GM18867 (cell line): ENCODE measurements at regions not wholly inside any gene's neighbourhood (a gene's known extent, or its start where the extent isn't known, plus 50 kb on each side); places are given as distances from the start of the nearest gene placed in this dataset.
"Not testable (repeated sequence)": the region's sequence is repeated elsewhere in the genome, so short reads cannot be mapped to it uniquely, and the experiment has no call there.

Source experiments
- ATAC-seq: cut with Tn5 transposase; IDR thresholded peaks from one replicate; pipeline ENCODE4 v1.9.1; 2021; ENCODE audit warnings: mild to moderate bottlenecking, moderate library complexity; ENCODE audit not compliant: unreplicated experiment

DNA sequence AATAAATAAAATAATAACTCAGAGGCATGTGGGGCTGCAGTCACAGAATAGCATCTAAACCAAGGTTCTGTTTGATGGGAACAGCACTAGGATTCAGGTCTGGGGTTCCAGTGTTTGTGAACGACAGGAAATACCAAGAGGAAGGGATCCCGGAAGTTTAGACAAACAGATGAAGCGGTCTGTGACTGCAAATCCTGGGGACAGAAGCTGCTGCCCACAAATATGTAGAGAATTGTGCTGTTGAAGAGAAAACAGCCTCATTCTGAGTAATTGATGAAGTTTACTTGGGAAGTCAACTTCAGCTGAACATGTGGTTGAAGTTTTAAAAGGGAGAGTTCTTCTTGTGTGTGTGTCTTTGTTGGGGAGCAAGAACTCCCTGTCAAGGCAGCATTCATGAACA is 98.4 kb upstream of the TBX5 start:
- no peak for ATAC-seq

DNA sequence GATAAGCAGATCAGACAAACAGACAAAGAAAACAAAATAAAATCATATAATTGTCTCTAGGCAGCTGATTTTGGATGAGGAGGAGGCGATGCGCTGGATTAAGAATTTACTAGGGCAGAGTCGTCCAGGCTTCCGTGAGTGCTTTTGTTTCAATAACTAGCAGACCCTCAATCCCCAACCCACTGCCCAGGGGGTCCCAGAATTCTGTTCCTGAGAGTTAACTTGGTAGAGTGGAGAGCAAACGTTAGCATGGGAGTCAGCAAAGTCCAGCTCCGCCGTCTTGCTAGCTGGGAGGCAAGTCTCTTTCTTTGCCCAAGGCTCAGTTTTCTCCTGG is 95.5 kb upstream of the TBX5 start:
- no peak for ATAC-seq

DNA sequence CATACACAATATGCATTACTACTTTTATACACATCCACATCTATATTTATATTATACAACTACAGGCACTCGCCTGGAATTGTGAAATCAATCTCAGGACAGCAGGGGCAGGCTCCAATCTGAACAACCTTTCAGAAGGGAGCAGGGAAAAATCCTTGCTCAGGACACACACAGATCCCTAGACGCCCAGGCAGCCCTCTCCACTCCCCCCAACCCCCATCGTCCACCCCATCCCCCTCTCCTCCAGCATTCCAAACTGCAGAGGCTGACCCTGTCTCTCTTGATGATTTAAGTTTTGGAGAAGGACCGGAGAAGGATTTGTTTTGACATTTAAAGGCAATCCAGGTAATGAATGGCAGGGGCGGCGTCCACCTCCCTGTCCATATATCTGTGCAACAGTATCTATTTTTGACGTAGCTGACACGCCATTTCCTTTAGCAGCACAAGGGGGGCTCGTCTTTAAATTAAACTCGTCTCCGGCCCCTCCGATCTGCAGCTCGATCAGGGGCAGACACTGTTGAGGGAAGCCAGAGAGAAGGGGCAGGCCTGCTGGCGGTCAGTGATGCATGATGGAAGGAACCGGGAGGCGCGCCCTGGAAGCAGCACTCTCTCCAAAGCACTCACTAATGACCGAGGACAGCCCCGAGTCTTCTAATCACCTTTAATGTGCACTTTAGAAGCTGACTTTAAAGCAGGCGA is 95.0 kb upstream of the TBX5 start:
- ATAC-seq = no peak

DNA sequence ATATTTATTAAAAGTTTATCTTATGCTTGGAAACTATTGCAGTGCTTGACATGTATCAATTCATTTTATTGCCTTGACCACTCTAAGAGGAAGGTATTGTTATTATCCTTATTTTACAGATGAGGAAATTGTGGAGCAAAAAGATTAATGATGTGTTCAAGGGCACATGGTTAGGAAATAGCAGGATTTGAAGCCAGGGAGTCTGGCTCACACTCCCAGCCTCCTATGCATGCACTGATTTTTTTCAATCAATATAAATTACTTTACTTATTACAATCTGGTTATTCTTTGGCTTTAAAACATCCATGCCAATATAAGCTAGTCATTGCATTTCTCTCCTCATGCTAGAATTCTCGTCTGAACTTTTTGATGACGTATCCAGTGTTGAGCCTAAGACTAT is 94.2 kb upstream of the TBX5 start:
- no peak for ATAC-seq

DNA sequence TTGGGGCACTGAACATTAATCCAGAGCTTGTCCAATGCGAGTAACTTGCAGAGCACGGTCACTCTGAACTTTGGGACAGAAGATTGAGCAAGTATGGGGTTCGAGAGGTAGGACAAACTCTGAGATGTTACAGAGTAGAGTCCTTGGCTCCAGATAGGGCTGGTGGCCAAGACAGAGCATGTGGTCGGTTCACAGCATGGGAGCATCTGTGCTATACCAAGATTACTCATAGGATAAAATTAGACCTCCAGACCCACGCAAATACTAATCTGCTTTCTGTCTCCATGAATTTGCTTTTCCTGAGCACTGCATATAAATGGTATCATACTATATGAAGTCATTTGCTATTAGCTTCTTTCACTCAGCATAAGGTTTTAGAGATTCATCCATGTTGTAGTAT is 93.4 kb upstream of the TBX5 start:
- no peak for ATAC-seq

DNA sequence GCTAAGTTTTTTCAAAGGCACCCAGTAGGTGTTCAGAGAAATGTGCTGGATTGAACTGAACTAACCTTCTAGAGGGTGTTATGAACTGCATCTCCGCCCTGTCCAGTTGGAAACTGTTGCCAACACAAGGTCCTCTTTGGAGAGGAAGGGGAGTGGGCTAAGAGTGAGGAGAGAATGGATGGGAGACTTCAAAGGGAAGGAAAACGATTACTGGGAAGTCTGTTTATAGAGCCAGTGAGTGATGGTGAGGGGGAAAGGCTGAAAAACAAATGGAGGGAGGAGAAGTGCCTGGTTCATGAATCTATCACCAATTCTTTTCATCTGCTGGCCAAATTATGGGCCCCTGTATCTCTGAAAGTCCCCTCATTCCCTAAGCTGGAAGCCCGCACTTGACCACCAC is 86.0 kb upstream of the TBX5 start:
- no peak for ATAC-seq

DNA sequence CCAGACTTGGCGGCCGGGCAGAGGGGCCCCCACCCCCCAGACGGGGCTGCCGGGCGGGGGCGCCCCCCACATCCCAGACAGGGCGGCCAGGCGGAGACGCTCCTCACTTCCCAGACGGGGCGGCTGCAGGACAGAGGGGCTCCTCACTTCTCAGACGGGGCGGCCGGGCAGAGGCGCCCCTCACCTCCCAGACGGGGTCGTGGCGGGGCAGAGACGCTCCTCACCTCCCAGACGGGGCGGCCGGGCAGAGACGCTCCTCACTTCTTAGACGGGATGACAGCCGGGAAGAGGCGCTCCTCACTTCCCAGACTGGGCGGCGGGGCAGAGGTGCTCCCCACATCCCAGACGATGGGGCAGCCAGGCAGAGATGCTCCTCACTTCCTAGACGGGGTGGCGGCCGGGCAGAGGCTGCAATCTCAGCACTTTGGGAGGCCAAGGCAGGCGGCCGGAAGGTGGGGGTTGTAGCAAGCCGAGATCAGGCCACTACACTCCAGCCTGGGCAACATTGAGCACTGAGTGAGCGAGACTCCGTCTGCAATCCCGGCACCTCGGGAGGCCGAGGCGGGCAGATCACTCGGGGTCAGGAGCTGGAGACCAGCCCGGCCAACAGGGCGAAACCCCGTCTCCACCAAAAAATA is 79.0 kb upstream of the TBX5 start:
- not testable (repeated sequence) for ATAC-seq

DNA sequence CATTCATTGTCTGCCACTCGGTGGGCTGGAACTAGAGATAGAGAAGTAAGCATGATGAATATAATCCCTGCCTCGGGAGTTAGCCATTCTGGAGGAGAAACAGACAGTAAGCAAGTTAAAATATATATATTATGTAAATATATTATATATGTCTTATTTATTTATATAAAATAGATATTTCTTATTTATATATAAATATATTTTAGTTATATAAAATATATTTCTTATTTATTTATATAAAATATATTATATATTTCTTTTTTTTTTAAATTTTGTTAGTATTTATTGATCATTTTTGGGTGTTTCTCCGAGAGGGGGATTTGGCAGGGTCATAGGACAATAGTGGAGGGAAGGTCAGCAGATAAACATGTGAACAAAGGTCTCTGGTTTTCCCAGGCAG is 78.1 kb upstream of the TBX5 start:
- ATAC-seq = no peak

DNA sequence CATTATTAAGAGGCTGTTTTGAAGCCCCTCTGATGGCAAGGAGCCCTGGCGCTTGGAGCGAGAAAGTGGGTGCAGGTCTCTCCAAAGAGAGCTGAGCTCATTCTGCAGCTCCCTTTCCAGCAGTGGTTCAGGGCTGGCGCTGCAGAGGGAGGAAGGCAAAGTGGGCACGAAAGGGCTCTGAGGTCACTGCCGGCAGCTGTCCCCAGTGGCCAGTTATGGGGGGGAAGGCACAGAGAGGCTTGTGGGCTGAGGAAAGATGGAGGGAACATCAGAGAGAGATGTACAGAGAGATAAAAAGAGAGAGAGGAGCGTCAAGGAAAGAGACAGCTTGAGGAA is 75.2 kb upstream of the TBX5 start:
- ATAC-seq = no peak

DNA sequence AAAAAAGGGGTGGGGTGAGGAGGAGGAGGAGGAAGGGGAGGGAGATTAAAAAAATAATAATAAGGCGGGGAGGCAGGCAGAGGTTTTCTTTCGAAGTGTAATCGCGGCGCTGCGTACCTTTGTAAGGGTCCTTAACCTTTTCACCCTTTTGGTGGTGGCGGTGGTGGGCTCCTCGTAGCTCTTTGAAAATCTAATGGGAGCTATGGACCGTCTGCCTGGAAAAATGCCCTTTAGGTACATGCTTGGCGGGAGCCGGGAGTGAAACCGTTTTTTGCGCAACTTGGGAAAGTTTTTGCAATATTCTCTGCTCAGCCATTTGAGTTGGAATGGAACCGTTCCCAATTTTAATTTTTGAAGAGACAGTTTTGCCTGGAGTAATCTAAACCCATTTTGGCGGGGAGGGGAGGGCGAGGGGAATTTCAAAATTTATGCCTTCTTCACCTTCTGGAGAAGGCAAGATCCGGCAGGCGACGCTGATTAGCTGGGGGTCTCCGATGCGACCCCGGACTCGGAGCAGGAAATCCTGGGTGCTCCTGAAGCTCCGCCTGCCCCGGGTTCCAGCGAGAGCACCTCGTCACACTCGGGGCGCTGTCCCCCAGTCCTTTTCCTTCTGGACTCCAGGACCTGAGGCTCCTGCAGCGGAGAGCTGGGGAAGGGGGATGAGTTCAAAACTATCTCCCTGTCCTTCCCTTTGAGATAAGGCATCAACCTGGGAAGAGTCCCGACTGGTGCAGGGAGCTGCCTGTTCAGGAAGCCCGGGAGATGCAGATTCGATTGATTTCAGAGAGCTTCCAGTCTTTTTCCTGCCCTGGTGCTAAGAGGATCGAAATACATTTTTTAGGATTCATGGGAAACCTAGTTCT is 74.6 kb upstream of the TBX5 start:
- no peak for ATAC-seq

DNA sequence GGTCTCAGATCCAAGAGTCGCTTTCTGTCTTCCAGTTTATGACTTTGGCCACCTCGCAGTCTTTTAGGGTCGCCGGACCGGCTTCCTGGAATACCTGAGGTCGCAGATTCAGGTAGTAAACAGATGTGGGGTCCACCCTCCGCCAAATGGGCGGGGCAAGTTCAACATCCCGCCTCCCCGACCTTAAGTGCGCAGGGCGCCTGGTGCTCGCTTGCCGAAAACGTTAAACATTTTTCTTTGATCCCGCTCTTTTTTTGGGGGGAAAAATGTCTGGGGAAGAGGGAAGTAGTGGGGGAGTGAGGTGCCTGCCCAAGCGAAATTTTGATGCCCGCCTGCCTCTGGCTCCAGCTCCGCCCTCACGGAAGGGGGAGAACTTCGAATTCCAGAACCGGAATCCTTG is 73.9 kb upstream of the TBX5 start:
- ATAC-seq = no peak

DNA sequence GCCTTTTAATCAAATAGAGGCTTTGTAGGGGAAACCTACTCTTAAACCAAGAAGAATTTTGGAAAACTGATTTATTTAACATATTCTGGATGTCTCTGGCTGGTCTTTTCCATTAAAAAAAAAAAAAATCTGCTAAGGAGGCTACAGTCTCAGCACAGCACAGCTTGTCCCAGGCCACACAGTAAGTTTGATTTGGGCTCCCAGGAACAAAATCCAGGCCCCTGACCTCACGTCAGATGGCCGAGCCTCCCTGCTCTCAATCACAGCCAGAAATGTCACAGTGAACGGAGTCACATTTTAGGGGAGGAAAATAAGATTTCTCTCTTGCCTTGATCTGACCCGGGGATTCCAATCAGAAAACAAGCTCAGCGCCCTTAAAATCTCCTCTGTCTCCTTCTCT is 72.9 kb upstream of the TBX5 start:
- ATAC-seq = no peak

DNA sequence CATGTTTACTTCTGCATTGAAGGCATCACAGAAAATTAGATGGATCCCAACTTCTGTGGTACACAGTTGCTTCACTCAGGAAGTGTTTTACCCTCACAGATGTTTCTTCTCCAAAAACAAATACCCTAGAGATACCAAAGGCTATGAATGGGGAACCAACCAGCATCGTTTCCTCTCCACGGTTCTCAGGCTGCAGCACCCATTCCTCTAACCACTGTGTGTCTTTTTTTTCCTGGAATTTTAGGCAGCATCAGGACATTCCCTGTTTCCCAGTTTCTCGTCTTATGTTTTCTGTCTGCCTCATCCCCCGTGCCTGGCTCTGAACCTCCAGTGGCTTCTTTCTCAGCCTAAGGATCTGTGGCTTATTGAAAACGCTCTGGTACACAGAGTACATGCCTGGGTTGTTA is 72.0 kb upstream of the TBX5 start:
- no peak for ATAC-seq

DNA sequence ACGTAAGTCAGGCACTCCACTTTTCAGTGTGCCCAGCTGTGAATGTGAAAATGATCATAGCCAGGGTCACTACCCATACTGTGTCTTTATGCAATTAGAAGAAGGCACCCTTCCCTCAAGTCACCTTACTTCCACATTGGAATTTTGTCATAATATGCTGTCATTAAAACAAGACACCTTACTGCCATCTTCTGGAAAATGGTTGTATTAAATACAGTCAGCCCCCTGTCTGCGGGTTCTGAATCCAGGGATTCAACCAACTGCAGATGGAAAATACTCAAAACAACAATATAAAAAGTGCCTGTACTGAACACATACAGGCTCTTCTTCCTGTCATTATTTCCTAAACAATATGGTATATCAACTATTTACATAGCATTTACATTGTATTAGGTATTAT is 70.2 kb upstream of the TBX5 start:
- no peak for ATAC-seq

DNA sequence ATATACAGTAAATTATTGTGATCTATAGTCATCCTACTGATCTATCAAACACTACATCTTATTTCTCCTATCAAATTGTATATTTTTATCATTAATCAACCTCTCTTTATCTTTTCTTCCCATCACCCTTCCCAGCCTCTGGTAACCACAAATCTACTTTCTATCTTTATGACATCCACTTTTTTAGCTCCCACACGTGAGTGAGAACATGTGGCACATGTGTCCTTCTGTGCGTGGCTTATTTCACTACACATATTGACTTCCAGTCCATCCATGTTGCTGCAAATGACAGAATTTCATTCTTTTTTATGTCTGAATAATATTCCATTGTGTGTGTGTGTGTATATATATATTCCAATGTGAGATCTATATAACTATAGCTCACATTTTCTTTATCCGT is 67.8 kb upstream of the TBX5 start:
- ATAC-seq = no peak

DNA sequence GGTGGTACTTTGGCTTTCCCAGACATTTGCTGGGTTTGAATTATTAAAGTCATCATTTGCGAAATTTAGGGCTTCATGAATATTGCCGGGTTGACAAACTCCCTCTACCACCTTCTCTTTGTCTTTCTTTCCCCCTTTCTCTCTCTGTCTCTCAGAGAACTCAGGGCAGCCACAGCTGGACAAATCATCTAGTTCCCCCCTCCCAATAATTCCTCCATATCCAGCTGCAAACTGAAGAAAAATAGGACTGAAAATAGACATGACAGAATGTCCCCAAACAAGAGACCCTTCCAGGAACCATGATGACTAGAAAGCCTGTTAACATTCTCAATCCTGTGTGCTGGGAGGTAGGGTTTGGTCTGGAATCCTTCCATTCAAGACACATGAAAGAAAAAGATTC is 67.1 kb upstream of the TBX5 start:
- no peak for ATAC-seq

DNA sequence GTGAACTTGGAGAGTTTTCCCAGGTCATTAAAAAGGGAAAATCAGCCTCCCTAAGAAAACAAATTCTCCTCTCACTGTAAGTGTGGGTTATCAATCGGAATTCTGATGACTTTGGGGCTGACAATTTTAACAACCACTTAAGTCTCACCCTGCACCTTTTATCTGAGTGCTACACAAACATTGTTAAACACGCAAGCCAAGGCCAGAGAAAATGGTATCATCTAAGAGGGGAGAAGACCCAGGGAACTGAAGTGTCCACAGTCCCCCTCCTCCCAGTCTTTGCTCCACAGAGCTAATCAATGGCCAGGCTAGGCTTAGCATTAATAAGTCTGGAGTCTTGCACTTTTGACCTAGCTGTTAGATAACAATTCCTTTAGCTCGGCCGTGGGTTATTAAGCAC is 51.7 kb upstream of the TBX5 start:
- no peak for ATAC-seq
